HUES48 (cell line): ENCODE measurements at regions not wholly inside any gene's neighbourhood (a gene's known extent, or its start where the extent isn't known, plus 50 kb on each side); places are given as distances from the start of the nearest gene placed in this dataset.
A peak's percentile ranks its signal among the peaks of the same experiment; 100 is the strongest.

Experiments
- H3K27ac ChIP-seq: one replicate; pipeline ENCODE4 v1.7.0; 2013; ENCODE audit warnings: low read depth, low read length, inconsistent platforms
- H3K27me3 ChIP-seq: 2 replicates; pipeline ENCODE4 v1.6.1; 2013; ENCODE audit warnings: mild to moderate bottlenecking, low read length; ENCODE audit not compliant: control insufficient read depth, insufficient read depth
- H3K36me3 ChIP-seq: 2 replicates; pipeline ENCODE4 v1.6.1; 2013; ENCODE audit warnings: low read length; ENCODE audit not compliant: control insufficient read depth, insufficient read depth
- H3K4me1 ChIP-seq: 2 replicates; pipeline ENCODE4 v1.6.1; 2013; ENCODE audit warnings: mild to moderate bottlenecking, low read length; ENCODE audit not compliant: control insufficient read depth, insufficient read depth
- H3K4me3 ChIP-seq: 2 replicates; pipeline ENCODE4 v1.5.1; 2013; ENCODE audit warnings: mild to moderate bottlenecking, low read depth, low read length
- H3K9ac ChIP-seq: 2 replicates; pipeline ENCODE4 v1.6.1; 2013; ENCODE audit warnings: mild to moderate bottlenecking, low read depth, low read length, moderate library complexity
- H3K9me3 ChIP-seq: 2 replicates; pipeline ENCODE4 v1.6.1; 2013; ENCODE audit warnings: low read length; ENCODE audit not compliant: control insufficient read depth, insufficient read depth

- Histone ChIP-seq H3K4me3 (no peak overlapping the region), H3K27me3 (no peaks in the 10 kb centered on the region), H3K36me3 (no peaks in the 10 kb centered on the region), H3K9ac (no peak overlapping the region), H3K9me3 (peaks cover 14% of the 10 kb centered on the region), H3K27ac (peak overlapping the region; percentile 59), H3K4me1 (peaks cover 22% of the 10 kb centered on the region)
Measured at GRCh38 chr13:83941701-83942335, 59.5 kb upstream of the SLITRK1 start.

GRCh38 chr13:83940742-83941141, 58.5 kb upstream of the SLITRK1 start:
- no peak overlapping the region for H3K27ac ChIP-seq
- H3K36me3 ChIP-seq, result no peaks in the 10 kb centered on the region
- no peaks in the 10 kb centered on the region for H3K27me3 ChIP-seq
- peaks cover 14% of the 10 kb centered on the region for H3K9me3 ChIP-seq
- no peak overlapping the region for H3K4me3 ChIP-seq
- H3K4me1 ChIP-seq, result peaks cover 24% of the 10 kb centered on the region
- H3K9ac ChIP-seq, result no peak overlapping the region

- no peak overlapping the region for H3K9ac ChIP-seq
- peaks cover 24% of the 10 kb centered on the region for H3K4me1 ChIP-seq
- no peak overlapping the region; the same call in 1 of the 2 replicates for H3K4me3 ChIP-seq
- peaks cover 14% of the 10 kb centered on the region for H3K9me3 ChIP-seq
- H3K27me3 ChIP-seq, result no peaks in the 10 kb centered on the region
- H3K27ac ChIP-seq, result peak overlapping the region; percentile 79
- no peaks in the 10 kb centered on the region for H3K36me3 ChIP-seq
Measured at GRCh38 chr13:83937579-83937978, 55.3 kb upstream of the SLITRK1 start.

- Histone ChIP-seq H3K36me3 (no peaks in the 10 kb centered on the region), H3K4me1 (peaks cover 20% of the 10 kb centered on the region), H3K27me3 (no peaks in the 10 kb centered on the region), H3K27ac (no peak overlapping the region), H3K4me3 (no peak overlapping the region), H3K9me3 (no peaks in the 10 kb centered on the region), H3K9ac (no peak overlapping the region)
Measured at GRCh38 chr13:83935566-83935965, 53.3 kb upstream of the SLITRK1 start.
